Neural cell (in vitro differentiated cells): ENCODE measurements at regions not wholly inside any gene's neighbourhood (a gene's known extent, or its start where the extent isn't known, plus 50 kb on each side); places are given as distances from the start of the nearest gene placed in this dataset.

Experiments used
- H2AFZ ChIP-seq: fragments of 200-600, 300-800 bp; sonication (generic), shearing (Covaris generic); 2 replicates; pipeline ENCODE4 v1.6.0; 2014; ENCODE audit warnings: low read depth, mild to moderate bottlenecking, antibody characterized with exemption, low read length, moderate library complexity
- H3F3A ChIP-seq: fragments of 200-600 bp; shearing (Covaris generic); 2 replicates; pipeline ENCODE4 v1.6.1; 2016; ENCODE audit warnings: mild to moderate bottlenecking, moderate library complexity, mixed read lengths, antibody characterized with exemption, low read length; ENCODE audit not compliant: insufficient read depth, poor library complexity, severe bottlenecking
- H3K27ac ChIP-seq: fragments of 200-600, 300-800 bp; sonication (generic), shearing (Covaris generic); 2 replicates; pipeline ENCODE4 v1.5.1; 2014; ENCODE audit warnings: mild to moderate bottlenecking, low read length, moderate library complexity
- H3K27me3 ChIP-seq: fragments of 300-800, 200-600 bp; sonication (generic), shearing (Covaris generic); 2 replicates; pipeline ENCODE4 v1.6.0; 2014; ENCODE audit warnings: mild to moderate bottlenecking, low read depth, low read length, moderate library complexity; ENCODE audit not compliant: insufficient read depth
- H3K36me3 ChIP-seq: fragments of 300-800, 200-600 bp; sonication (generic), shearing (Covaris generic); 2 replicates; pipeline ENCODE4 v1.5.1; 2014; ENCODE audit warnings: mild to moderate bottlenecking, antibody characterized with exemption, low read length, moderate library complexity; ENCODE audit not compliant: insufficient read depth
- H3K4me2 ChIP-seq: fragments of 300-800, 200-600 bp; sonication (generic), shearing (Covaris generic); 2 replicates; pipeline ENCODE4 v1.6.0; 2014; ENCODE audit warnings: mild to moderate bottlenecking, low read length
- H3K4me3 ChIP-seq: fragments of 300-800, 200-600 bp; sonication (generic), shearing (Covaris generic); 2 replicates; pipeline ENCODE4 v1.5.1; 2014; ENCODE audit warnings: mild to moderate bottlenecking, low read length, moderate library complexity
- H3K79me2 ChIP-seq: fragments of 200-600 bp; shearing (Covaris generic); replicated peaks from 2 replicates; pipeline ENCODE4 v1.6.0; 2014; ENCODE audit warnings: mild to moderate bottlenecking, low read length, moderate library complexity; ENCODE audit not compliant: insufficient read depth
- H3K9ac ChIP-seq: fragments of 300-800, 200-600 bp; sonication (generic), shearing (Covaris generic); 2 replicates; pipeline ENCODE4 v1.6.1; 2016; ENCODE audit warnings: mild to moderate bottlenecking, low read length, mixed read lengths
- H3K9me2 ChIP-seq: fragments of 200-600 bp; shearing (Covaris generic); 2 replicates; pipeline ENCODE4 v1.6.1; 2016; ENCODE audit warnings: mild to moderate bottlenecking, low read length, mixed read lengths; ENCODE audit not compliant: insufficient read depth
- H3K9me3 ChIP-seq: fragments of 200-600, 300-800 bp; sonication (generic), shearing (Covaris generic); 2 replicates; pipeline ENCODE4 v1.6.1; 2016; ENCODE audit warnings: mild to moderate bottlenecking, mixed run types, low read length, moderate library complexity, mixed read lengths
- H4K20me1 ChIP-seq: fragments of 200-600 bp; shearing (Covaris generic); 2 replicates; pipeline ENCODE4 v1.6.1; 2016; ENCODE audit warnings: mild to moderate bottlenecking, mixed run types; ENCODE audit not compliant: insufficient read depth
- CTCF ChIP-seq: fragments of 450-650 bp; IDR thresholded peaks from 2 replicates; pipeline ENCODE4 v1.5.1; 2014; ENCODE audit warnings: antibody characterized with exemption, mild to moderate bottlenecking, moderate library complexity; ENCODE audit not compliant: poor library complexity, severe bottlenecking
- EP300 ChIP-seq: fragments of 450-650 bp; conservative IDR thresholded peaks from 2 replicates; pipeline ENCODE4 v1.6.1; 2014; ENCODE audit warnings: antibody characterized with exemption, mild to moderate bottlenecking, moderate library complexity; ENCODE audit not compliant: poor library complexity, severe bottlenecking
- EZH2 ChIP-seq: fragments of 200-600, 300-800 bp; shearing (Covaris generic), sonication (generic); IDR thresholded peaks from 2 replicates; pipeline ENCODE4 v1.6.1; 2014; ENCODE audit warnings: antibody characterized with exemption, low read length, borderline replicate concordance, mild to moderate bottlenecking; ENCODE audit not compliant: insufficient read depth, poor library complexity, severe bottlenecking
- MXI1 ChIP-seq: fragments of 450-650 bp; conservative IDR thresholded peaks from 2 replicates; pipeline ENCODE4 v1.6.1; 2014; ENCODE audit warnings: antibody characterized with exemption, mild to moderate bottlenecking; ENCODE audit not compliant: poor library complexity, severe bottlenecking
- POLR2AphosphoS5 ChIP-seq: IDR thresholded peaks from 2 replicates; pipeline ENCODE4 v1.6.1; 2012
- RAD21 ChIP-seq: fragments of 450-650 bp; conservative IDR thresholded peaks from 2 replicates; pipeline ENCODE4 v1.6.1; 2014; ENCODE audit warnings: antibody characterized with exemption, mild to moderate bottlenecking, moderate library complexity
- REST ChIP-seq: IDR thresholded peaks from 2 replicates; pipeline ENCODE4 v1.6.1; 2012; ENCODE audit warnings: borderline replicate concordance
- SMC3 ChIP-seq: fragments of 450-650 bp; conservative IDR thresholded peaks from 2 replicates; pipeline ENCODE4 v1.6.1; 2014; ENCODE audit warnings: antibody characterized with exemption, mild to moderate bottlenecking, moderate library complexity; ENCODE audit not compliant: poor library complexity
- TAF1 ChIP-seq: IDR thresholded peaks from 2 replicates; pipeline ENCODE4 v1.6.1; 2012; ENCODE audit warnings: low read depth

- H3K27ac ChIP-seq = no peak overlapping the region
- H3K9me3 ChIP-seq = no peaks in the 10 kb centered on the region
- no peaks in the 10 kb centered on the region for H3K79me2 ChIP-seq
- no peaks in the 10 kb centered on the region for H3K9me2 ChIP-seq
- TF ChIP-seq TAF1 (no peak), REST (no peak), CTCF (no peak), MXI1 (no peak), POLR2AphosphoS5 (no peak), RAD21 (no peak), SMC3 (no peak), EZH2 (no peak), EP300 (no peak)
- H3K36me3 ChIP-seq = no peaks in the 10 kb centered on the region
- no peak overlapping the region for H2AFZ ChIP-seq
- H3K27me3 ChIP-seq = no peaks in the 10 kb centered on the region
- H3F3A ChIP-seq = no peaks in the 10 kb centered on the region
- H3K4me3 ChIP-seq = no peak overlapping the region
- no peaks in the 10 kb centered on the region for H4K20me1 ChIP-seq
- no peak overlapping the region for H3K4me2 ChIP-seq
- no peak overlapping the region for H3K9ac ChIP-seq
Measured at GRCh38 chr21:15289246-15289645, 224.4 kb upstream of the NRIP1 start.

- H3K27ac ChIP-seq = no peak overlapping the region
- H3K9me2 ChIP-seq = no peaks in the 10 kb centered on the region
- no peaks in the 10 kb centered on the region for H3K9me3 ChIP-seq
- no peak overlapping the region for H3K4me3 ChIP-seq
- no peak overlapping the region for H2AFZ ChIP-seq
- H3K4me2 ChIP-seq = no peak overlapping the region
- no peak overlapping the region for H3K9ac ChIP-seq
- H3K27me3 ChIP-seq = no peaks in the 10 kb centered on the region
- no peaks in the 10 kb centered on the region for H3F3A ChIP-seq
- no peaks in the 10 kb centered on the region for H3K36me3 ChIP-seq
- no peak for TF ChIP-seq MXI1
- no peak for TF ChIP-seq TAF1
- no peak for TF ChIP-seq RAD21
- no peak for TF ChIP-seq CTCF
- no peak for TF ChIP-seq EZH2
- no peak for TF ChIP-seq POLR2AphosphoS5
- TF ChIP-seq EP300 = no peak
- TF ChIP-seq SMC3 = no peak
- no peak for TF ChIP-seq REST
- H4K20me1 ChIP-seq = no peaks in the 10 kb centered on the region
- no peaks in the 10 kb centered on the region for H3K79me2 ChIP-seq
Measured at GRCh38 chr21:15289896-15290841, 225.4 kb upstream of the NRIP1 start.
